ENCODE measurements at regions not wholly inside any gene's neighbourhood (a gene's known extent, or its start where the extent isn't known, plus 50 kb on each side); places are given as distances from the start of the nearest gene placed in this dataset.

- TF ChIP-seq, protein P1, sequence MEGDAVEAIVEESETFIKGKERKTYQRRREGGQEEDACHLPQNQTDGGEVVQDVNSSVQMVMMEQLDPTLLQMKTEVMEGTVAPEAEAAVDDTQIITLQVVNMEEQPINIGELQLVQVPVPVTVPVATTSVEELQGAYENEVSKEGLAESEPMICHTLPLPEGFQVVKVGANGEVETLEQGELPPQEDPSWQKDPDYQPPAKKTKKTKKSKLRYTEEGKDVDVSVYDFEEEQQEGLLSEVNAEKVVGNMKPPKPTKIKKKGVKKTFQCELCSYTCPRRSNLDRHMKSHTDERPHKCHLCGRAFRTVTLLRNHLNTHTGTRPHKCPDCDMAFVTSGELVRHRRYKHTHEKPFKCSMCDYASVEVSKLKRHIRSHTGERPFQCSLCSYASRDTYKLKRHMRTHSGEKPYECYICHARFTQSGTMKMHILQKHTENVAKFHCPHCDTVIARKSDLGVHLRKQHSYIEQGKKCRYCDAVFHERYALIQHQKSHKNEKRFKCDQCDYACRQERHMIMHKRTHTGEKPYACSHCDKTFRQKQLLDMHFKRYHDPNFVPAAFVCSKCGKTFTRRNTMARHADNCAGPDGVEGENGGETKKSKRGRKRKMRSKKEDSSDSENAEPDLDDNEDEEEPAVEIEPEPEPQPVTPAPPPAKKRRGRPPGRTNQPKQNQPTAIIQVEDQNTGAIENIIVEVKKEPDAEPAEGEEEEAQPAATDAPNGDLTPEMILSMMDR (IDR thresholded peaks at IDR 0.05; ENCODE audit: low read depth, low read length), result no peak
- TF ChIP-seq POLR2A (IDR thresholded peaks at IDR 0.05; ENCODE audit: extremely low read depth, insufficient read length), result no peak
- TF ChIP-seq, protein P2, sequence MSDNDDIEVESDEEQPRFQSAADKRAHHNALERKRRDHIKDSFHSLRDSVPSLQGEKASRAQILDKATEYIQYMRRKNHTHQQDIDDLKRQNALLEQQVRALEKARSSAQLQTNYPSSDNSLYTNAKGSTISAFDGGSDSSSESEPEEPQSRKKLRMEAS (IDR thresholded peaks at IDR 0.05; ENCODE audit: low read depth, low read length), result no peak
- no peak for TF ChIP-seq MYC (IDR thresholded peaks at IDR 0.05; ENCODE audit: low read depth, low read length)
Observed at GRCh38 chr7:57218196-57218716, 86.0 kb upstream of the ZNF479 start.

All from NB4 (cell line).